ENCODE measurements at regions not wholly inside any gene's neighbourhood (a gene's known extent, or its start where the extent isn't known, plus 50 kb on each side); places are given as distances from the start of the nearest gene placed in this dataset.

DNA sequence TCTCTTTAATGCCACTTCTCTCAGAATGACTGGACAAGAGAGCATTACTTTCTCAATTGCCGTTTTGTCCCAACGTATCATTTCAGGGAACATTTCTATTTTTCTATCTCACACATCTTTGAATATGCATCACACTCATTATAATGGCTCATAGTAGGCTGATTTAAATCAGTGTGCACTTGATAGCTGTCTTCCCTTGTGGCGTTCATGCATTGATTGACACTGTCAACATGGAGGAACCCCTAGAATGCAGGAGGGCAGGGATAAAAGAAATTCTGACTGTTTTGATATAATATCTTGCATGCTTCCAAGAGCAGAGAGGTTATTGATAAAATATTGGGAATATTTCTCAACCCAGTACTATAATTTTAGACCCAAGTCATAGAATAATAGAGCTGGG lies 1528.9 kb upstream of the FLRT2 start:
- POLR2A ChIA-PET: no interaction called here
- no peaks in the 10 kb centered on the region for H3K27me3 Mint-ChIP-seq (ENCODE audit: low read depth)
- H3K9me3 Mint-ChIP-seq: peaks cover 14% of the 10 kb centered on the region
- DNase-seq (ENCODE audit: low spot score): no peak
- TF ChIP-seq ETV6 (CRISPR knock-in tag; IDR thresholded peaks at IDR 0.05) (no peak), SMAD4 (CRISPR knock-in tag; IDR thresholded peaks at IDR 0.05) (no peak), KAT7 (CRISPR knock-in tag; IDR thresholded peaks at IDR 0.05; ENCODE audit: borderline replicate concordance) (no peak)
- no peak overlapping the region for H3K4me3 Mint-ChIP-seq
- H3K36me3 Mint-ChIP-seq: no peaks in the 10 kb centered on the region; the same call in 1 of the 2 replicates
- CTCF ChIA-PET: interaction anchor here (1.1 kb wide), 1 partner anchor 327 kb away, joined by 4 read pairs; no protein-coding TSS in a partner anchor
- no peak for ATAC-seq
- H3K4me1 Mint-ChIP-seq: peaks cover 7% of the 10 kb centered on the region; the same call in 1 of the 2 replicates
- no peak overlapping the region for H3K27ac Mint-ChIP-seq

DNA sequence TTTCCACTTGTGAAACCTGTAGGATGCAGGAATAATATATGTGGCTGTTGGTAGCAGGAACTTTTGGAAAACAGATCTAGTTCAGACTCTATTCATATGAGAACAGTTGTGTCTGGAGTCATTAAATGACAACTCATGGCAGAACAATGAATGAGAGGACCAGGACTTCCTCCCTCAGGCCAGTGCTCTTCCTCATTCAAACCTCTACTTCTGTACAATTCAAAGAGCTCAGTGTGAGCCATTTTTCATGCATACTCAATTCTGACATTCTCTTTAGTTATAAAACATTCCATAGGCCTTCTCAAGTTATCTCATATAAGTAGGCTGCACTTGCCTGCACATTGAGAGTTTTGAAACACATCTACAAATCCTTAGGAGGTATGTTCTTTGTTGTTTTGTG lies 1526.6 kb upstream of the FLRT2 start:
- Mint-ChIP-seq H3K9me3 (peaks cover 14% of the 10 kb centered on the region), H3K4me1 (peaks cover 20% of the 10 kb centered on the region), H3K27ac (no peak overlapping the region), H3K36me3 (no peaks in the 10 kb centered on the region; the same call in 1 of the 2 replicates), H3K4me3 (no peak overlapping the region), H3K27me3 (ENCODE audit: low read depth) (no peaks in the 10 kb centered on the region)
- DNase-seq (ENCODE audit: low spot score): no peak
- CTCF ChIA-PET: no interaction called here
- POLR2A ChIA-PET: no interaction called here
- ATAC-seq: no peak
- TF ChIP-seq, protein P1, sequence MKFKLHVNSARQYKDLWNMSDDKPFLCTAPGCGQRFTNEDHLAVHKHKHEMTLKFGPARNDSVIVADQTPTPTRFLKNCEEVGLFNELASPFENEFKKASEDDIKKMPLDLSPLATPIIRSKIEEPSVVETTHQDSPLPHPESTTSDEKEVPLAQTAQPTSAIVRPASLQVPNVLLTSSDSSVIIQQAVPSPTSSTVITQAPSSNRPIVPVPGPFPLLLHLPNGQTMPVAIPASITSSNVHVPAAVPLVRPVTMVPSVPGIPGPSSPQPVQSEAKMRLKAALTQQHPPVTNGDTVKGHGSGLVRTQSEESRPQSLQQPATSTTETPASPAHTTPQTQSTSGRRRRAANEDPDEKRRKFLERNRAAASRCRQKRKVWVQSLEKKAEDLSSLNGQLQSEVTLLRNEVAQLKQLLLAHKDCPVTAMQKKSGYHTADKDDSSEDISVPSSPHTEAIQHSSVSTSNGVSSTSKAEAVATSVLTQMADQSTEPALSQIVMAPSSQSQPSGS (CRISPR knock-in tag; IDR thresholded peaks at IDR 0.05; ENCODE audit: borderline replicate concordance, low read depth): no peak
- TF ChIP-seq ERG (CRISPR knock-in tag; IDR thresholded peaks at IDR 0.05): no peak
- TF ChIP-seq KAT7 (CRISPR knock-in tag; IDR thresholded peaks at IDR 0.05; ENCODE audit: borderline replicate concordance): no peak
- no peak for TF ChIP-seq SMAD4 (CRISPR knock-in tag; IDR thresholded peaks at IDR 0.05)

- Mint-ChIP-seq H3K4me1 (peaks cover 20% of the 10 kb centered on the region), H3K9me3 (peaks cover 3% of the 10 kb centered on the region; the same call in 1 of the 2 replicates), H3K27me3 (ENCODE audit: low read depth) (no peaks in the 10 kb centered on the region), H3K36me3 (no peaks in the 10 kb centered on the region), H3K27ac (no peak overlapping the region), H3K4me3 (no peak overlapping the region)
- ATAC-seq (peak; percentile 80), DNase-seq (ENCODE audit: low spot score) (no peak)
- CTCF ChIA-PET: interaction anchor here (0.6 to 0.7 kb wide), 2 partner anchors 272 to 429 kb away, joined by 3 read pairs; no protein-coding TSS in a partner anchor
- TF ChIP-seq JUN (CRISPR knock-in tag; IDR thresholded peaks at IDR 0.05): no peak
- TF ChIP-seq ZNF138 (CRISPR knock-in tag; conservative IDR thresholded peaks at IDR 0.05): no peak
- TF ChIP-seq ZNF416 (CRISPR knock-in tag; IDR thresholded peaks at IDR 0.05): no peak
- TF ChIP-seq, protein P1 (CRISPR knock-in tag; IDR thresholded peaks at IDR 0.05; ENCODE audit: borderline replicate concordance, low read depth): no peak
- TF ChIP-seq, protein P2, sequence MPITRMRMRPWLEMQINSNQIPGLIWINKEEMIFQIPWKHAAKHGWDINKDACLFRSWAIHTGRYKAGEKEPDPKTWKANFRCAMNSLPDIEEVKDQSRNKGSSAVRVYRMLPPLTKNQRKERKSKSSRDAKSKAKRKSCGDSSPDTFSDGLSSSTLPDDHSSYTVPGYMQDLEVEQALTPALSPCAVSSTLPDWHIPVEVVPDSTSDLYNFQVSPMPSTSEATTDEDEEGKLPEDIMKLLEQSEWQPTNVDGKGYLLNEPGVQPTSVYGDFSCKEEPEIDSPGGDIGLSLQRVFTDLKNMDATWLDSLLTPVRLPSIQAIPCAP (CRISPR knock-in tag; IDR thresholded peaks at IDR 0.05): no peak
- TF ChIP-seq JAZF1 (CRISPR knock-in tag; IDR thresholded peaks at IDR 0.05): no peak
- TF ChIP-seq ZNF219 (CRISPR knock-in tag; IDR thresholded peaks at IDR 0.05; ENCODE audit: borderline replicate concordance): no peak
- no peak for TF ChIP-seq ZNF396 (CRISPR knock-in tag; IDR thresholded peaks at IDR 0.05; ENCODE audit: borderline replicate concordance)
- TF ChIP-seq FOXK1 (CRISPR knock-in tag; IDR thresholded peaks at IDR 0.05): no peak
- TF ChIP-seq ZNF232 (CRISPR knock-in tag; IDR thresholded peaks at IDR 0.05): no peak
- TF ChIP-seq ZBTB21 (CRISPR knock-in tag; IDR thresholded peaks at IDR 0.05; ENCODE audit: borderline replicate concordance): no peak
- TF ChIP-seq E2F4 (CRISPR knock-in tag; IDR thresholded peaks at IDR 0.05; ENCODE audit: borderline replicate concordance, low read depth): no peak
- TF ChIP-seq ZNF671 (CRISPR knock-in tag; IDR thresholded peaks at IDR 0.05): no peak
- POLR2A ChIA-PET: no interaction called here
These were observed 1523.2 kb upstream of the FLRT2 start for GRCh38 chr14:84006643-84007155.

Data from WTC11 (cell line).